ENCODE measurements at regions not wholly inside any gene's neighbourhood (a gene's known extent, or its start where the extent isn't known, plus 50 kb on each side); places are given as distances from the start of the nearest gene placed in this dataset.

GRCh38 chr5:98425640-98426039 is 347.8 kb upstream of the RGMB start:
- TF ChIP-seq CTCF (IDR thresholded peaks at IDR 0.05) (no peak), EZH2 (IDR thresholded peaks at IDR 0.05; ENCODE audit: borderline replicate concordance, insufficient read depth, low read depth, low read length, poor library complexity, severe bottlenecking) (no peak)
